ENCODE measurements at regions not wholly inside any gene's neighbourhood (a gene's known extent, or its start where the extent isn't known, plus 50 kb on each side); places are given as distances from the start of the nearest gene placed in this dataset.
A peak's percentile ranks its signal among the peaks of the same experiment; 100 is the strongest.

GRCh38 chr10:29950391-29950790, 109.0 kb downstream of the JCAD start:
- H3K4me3 ChIP-seq (replicated peaks in 1 of 3): no peak overlapping the region
- peaks cover 35 to 43% of the 10 kb centered on the region in 2 donors for H3K4me1 ChIP-seq
- H3K27me3 ChIP-seq: no peaks in the 10 kb centered on the region
- 81 to 89% methylated on average over 5 of the region's 5 CpGs for WGBS, 2 donors
- no peaks in the 10 kb centered on the region for H3K36me3 ChIP-seq
- no peak for DNase-seq
- intact Hi-C loops (cut with DNase I): no loop called here
- H3K9me3 ChIP-seq: no peaks in the 10 kb centered on the region
- H3K27ac ChIP-seq: no peak overlapping the region
- TF ChIP-seq CTCF (IDR thresholded peaks at IDR 0.05): no peak
- no peak for TF ChIP-seq POLR2A (IDR thresholded peaks at IDR 0.05)

- Histone ChIP-seq H3K4me1 (peaks cover 35 to 43% of the 10 kb centered on the region in 2 donors), H3K9me3 (no peaks in the 10 kb centered on the region), H3K4me3 (replicated peaks in 1 of 3) (no peak overlapping the region), H3K36me3 (no peaks in the 10 kb centered on the region), H3K27ac (peak overlapping the region; percentile 29 to 85 (median 83)), H3K27me3 (no peaks in the 10 kb centered on the region)
- intact Hi-C loops (cut with DNase I): no loop called here
- WGBS, 2 donors: 52 to 64% methylated on average over 5 of the region's 5 CpGs
- no peak for DNase-seq
- TF ChIP-seq CTCF (IDR thresholded peaks at IDR 0.05) (no peak), POLR2A (IDR thresholded peaks at IDR 0.05) (no peak)
Observed at GRCh38 chr10:29949411-29950011, 109.9 kb downstream of the JCAD start.

- Histone ChIP-seq H3K4me1 (peaks cover 35 to 43% of the 10 kb centered on the region in 2 donors), H3K27ac (peak overlapping the region; percentile 29 to 85 (median 83)), H3K4me3 (replicated peaks in 1 of 3) (no peak overlapping the region), H3K36me3 (no peaks in the 10 kb centered on the region), H3K27me3 (no peaks in the 10 kb centered on the region), H3K9me3 (no peaks in the 10 kb centered on the region)
- peak; percentile 76 to 77 for DNase-seq
- intact Hi-C loops (cut with DNase I): no loop called here
- TF ChIP-seq POLR2A (IDR thresholded peaks at IDR 0.05): peak in 1 of 2 donors; percentile 41
- no peak for TF ChIP-seq CTCF (IDR thresholded peaks at IDR 0.05)
- WGBS, 2 donors: 45 to 53% methylated on average over 9 of the region's 9 CpGs
Observed at GRCh38 chr10:29948881-29949355, 110.5 kb downstream of the JCAD start.

GRCh38 chr10:29947701-29948060, 111.7 kb downstream of the JCAD start:
- H3K4me3 ChIP-seq (replicated peaks in 1 of 3): no peak overlapping the region
- H3K9me3 ChIP-seq: no peaks in the 10 kb centered on the region
- H3K4me1 ChIP-seq: peaks cover 35 to 43% of the 10 kb centered on the region in 2 donors
- intact Hi-C loops (cut with DNase I): no loop called here
- H3K27me3 ChIP-seq: no peaks in the 10 kb centered on the region
- WGBS, 2 donors: 88 to 98% methylated on average over 2 of the region's 2 CpGs
- peak overlapping the region; percentile 37 to 85 (median 83) for H3K27ac ChIP-seq
- peak in 1 of 2 donors; percentile 31 for DNase-seq
- TF ChIP-seq POLR2A (IDR thresholded peaks at IDR 0.05) (no peak), CTCF (IDR thresholded peaks at IDR 0.05) (peak in 3 of 6 experiments; percentile 4 to 22 (median 7))
- no peaks in the 10 kb centered on the region for H3K36me3 ChIP-seq

- H3K4me3 ChIP-seq (replicated peaks in 1 of 3): no peak overlapping the region
- no peaks in the 10 kb centered on the region for H3K27me3 ChIP-seq
- intact Hi-C loops (cut with DNase I): no loop called here
- peaks cover 35 to 43% of the 10 kb centered on the region in 2 donors for H3K4me1 ChIP-seq
- peak; percentile 58 to 66 for DNase-seq
- 83 to 84% methylated on average over 8 to 9 of the region's 9 CpGs for WGBS, 2 donors
- H3K9me3 ChIP-seq: no peaks in the 10 kb centered on the region
- H3K36me3 ChIP-seq: no peaks in the 10 kb centered on the region
- H3K27ac ChIP-seq: peak overlapping the region; percentile 37 to 85 (median 83)
- no peak for TF ChIP-seq CTCF (IDR thresholded peaks at IDR 0.05)
- TF ChIP-seq POLR2A (IDR thresholded peaks at IDR 0.05): peak in 1 of 2 donors; percentile 50
Observed at GRCh38 chr10:29946953-29947700, 112.3 kb downstream of the JCAD start.

Measured in thyroid gland (tissue), 4 donors.